DND-41 (cell line): ENCODE measurements at regions not wholly inside any gene's neighbourhood (a gene's known extent, or its start where the extent isn't known, plus 50 kb on each side); places are given as distances from the start of the nearest gene placed in this dataset.

Source experiments
- ATAC-seq: fragments of 200-7000 bp; cut with Tn5 transposase; 3 replicates; pipeline ENCODE4 v1.9.1; 2021; ENCODE audit warnings: low read depth; ENCODE audit not compliant: insufficient read depth
- DNase-seq: peaks from one replicate; pipeline ENCODE4 v3.0.0-alpha.2; 2020
- H2AFZ ChIP-seq: 2 replicates; pipeline ENCODE4 v1.6.0; 2012; ENCODE audit warnings: low read depth, low read length
- H3K27ac ChIP-seq: 2 replicates; pipeline ENCODE4 v1.5.1; 2012; ENCODE audit warnings: low read length, inconsistent platforms
- H3K27me3 ChIP-seq: fragments of 200-600 bp; sonication (generic); 2 replicates; pipeline ENCODE4 v1.6.0; 2012; ENCODE audit warnings: low read length, mild to moderate bottlenecking, inconsistent platforms; ENCODE audit not compliant: insufficient read depth, poor library complexity
- H3K36me3 ChIP-seq: 2 replicates; pipeline ENCODE4 v1.5.1; 2012; ENCODE audit warnings: low read length, inconsistent platforms; ENCODE audit not compliant: insufficient read depth
- H3K4me1 ChIP-seq: 2 replicates; pipeline ENCODE4 v1.5.1; 2012; ENCODE audit warnings: mild to moderate bottlenecking, low read length; ENCODE audit not compliant: insufficient read depth
- H3K4me2 ChIP-seq: 2 replicates; pipeline ENCODE4 v1.6.0; 2012; ENCODE audit warnings: mild to moderate bottlenecking, moderate library complexity, low read length, inconsistent platforms; ENCODE audit not compliant: insufficient read depth
- H3K4me3 ChIP-seq, 2 experiments: fragments of 200-600 bp in 1 of 2; shearing (Covaris generic) in 1 of 2; 2 replicates each; pipeline ENCODE4 v1.5.1; 2012 to 2016; ENCODE audit warnings: inconsistent platforms in 2 of 2, low read length in 2 of 2, mild to moderate bottlenecking in 2 of 2, low read depth in 1 of 2, moderate library complexity in 1 of 2
- H3K79me2 ChIP-seq: 2 replicates; pipeline ENCODE4 v1.6.0; 2012; ENCODE audit warnings: low read length, inconsistent platforms; ENCODE audit not compliant: insufficient read depth
- H3K9ac ChIP-seq: 2 replicates; pipeline ENCODE4 v1.6.0; 2012; ENCODE audit warnings: low read depth, mild to moderate bottlenecking, inconsistent platforms, low read length, moderate library complexity
- H3K9me3 ChIP-seq: 2 replicates; pipeline ENCODE4 v1.5.1; 2012; ENCODE audit warnings: low read length, moderate library complexity, mild to moderate bottlenecking, inconsistent platforms; ENCODE audit not compliant: insufficient read depth, severe bottlenecking
- H4K20me1 ChIP-seq: 2 replicates; pipeline ENCODE4 v1.6.0; 2012; ENCODE audit warnings: low read length; ENCODE audit not compliant: insufficient read depth
- CTCF ChIP-seq: IDR thresholded peaks from 2 replicates; pipeline ENCODE4 v1.5.1; 2012; ENCODE audit warnings: borderline replicate concordance, low read length, moderate library complexity, mild to moderate bottlenecking; ENCODE audit not compliant: poor library complexity, severe bottlenecking; ENCODE audit errors: extremely low read depth
- EZH2 ChIP-seq: IDR thresholded peaks from 3 replicates; pipeline ENCODE4 v1.6.1; 2012; ENCODE audit warnings: borderline replicate concordance, low read depth, mild to moderate bottlenecking, moderate library complexity, low read length, inconsistent platforms; ENCODE audit not compliant: severe bottlenecking

- H2AFZ ChIP-seq, result peak overlapping the region; percentile 34; the same call in 1 of the 2 replicates
- ATAC-seq, result peak; percentile 83
- H3K36me3 ChIP-seq, result no peaks in the 10 kb centered on the region
- H4K20me1 ChIP-seq, result no peaks in the 10 kb centered on the region
- H3K27ac ChIP-seq, result peak overlapping the region; percentile 80
- H3K4me3 ChIP-seq, result no peak overlapping the region
- no peaks in the 10 kb centered on the region for H3K9me3 ChIP-seq
- peaks cover 76% of the 10 kb centered on the region for H3K4me1 ChIP-seq
- peak overlapping the region; percentile 20 for H3K9ac ChIP-seq
- DNase-seq, result peak; percentile 86
- peak overlapping the region; percentile 19 for H3K4me2 ChIP-seq
- TF ChIP-seq CTCF (no peak), EZH2 (no peak)
- no peaks in the 10 kb centered on the region for H3K79me2 ChIP-seq
- H3K27me3 ChIP-seq, result no peaks in the 10 kb centered on the region
Observed at GRCh38 chr2:8522687-8523086, 159.2 kb upstream of the ID2 start.

- no peak overlapping the region for H3K4me3 ChIP-seq
- no peak for ATAC-seq
- H2AFZ ChIP-seq, result no peak overlapping the region
- no peaks in the 10 kb centered on the region for H3K79me2 ChIP-seq
- no peak overlapping the region for H3K4me2 ChIP-seq
- H3K9ac ChIP-seq, result no peak overlapping the region
- H4K20me1 ChIP-seq, result no peaks in the 10 kb centered on the region
- H3K9me3 ChIP-seq, result no peaks in the 10 kb centered on the region
- no peak for DNase-seq
- no peaks in the 10 kb centered on the region for H3K27me3 ChIP-seq
- no peaks in the 10 kb centered on the region for H3K36me3 ChIP-seq
- H3K27ac ChIP-seq, result peak overlapping the region; percentile 49; the same call in 1 of the 2 replicates
- TF ChIP-seq EZH2 (no peak), CTCF (no peak)
- H3K4me1 ChIP-seq, result peaks cover 74% of the 10 kb centered on the region
Observed at GRCh38 chr2:8524388-8524787, 157.5 kb upstream of the ID2 start.

- H3K4me1 ChIP-seq, result peaks cover 70% of the 10 kb centered on the region
- no peak overlapping the region for H3K4me3 ChIP-seq
Observed at GRCh38 chr2:8524823-8525222, 157.0 kb upstream of the ID2 start.

More at GRCh38 chr2:8524823-8525222, 157.0 kb upstream of the ID2 start:
- ATAC-seq, result no peak
- no peaks in the 10 kb centered on the region for H4K20me1 ChIP-seq
- H3K4me2 ChIP-seq, result no peak overlapping the region
- H3K27me3 ChIP-seq, result no peaks in the 10 kb centered on the region
- H2AFZ ChIP-seq, result no peak overlapping the region
- TF ChIP-seq CTCF, result no peak
- TF ChIP-seq EZH2, result no peak
- no peaks in the 10 kb centered on the region for H3K9me3 ChIP-seq
- H3K9ac ChIP-seq, result no peak overlapping the region
- DNase-seq, result no peak
- 0 out of 2 replicates have a peak overlapping the region, but pooled peaks have one; percentile 49 for H3K27ac ChIP-seq
- H3K36me3 ChIP-seq, result no peaks in the 10 kb centered on the region
- H3K79me2 ChIP-seq, result no peaks in the 10 kb centered on the region
